Mesothelial cell of epicardium (in vitro differentiated cells): ENCODE measurements at regions not wholly inside any gene's neighbourhood (a gene's known extent, or its start where the extent isn't known, plus 50 kb on each side); places are given as distances from the start of the nearest gene placed in this dataset.
A peak's percentile ranks its signal among the peaks of the same experiment; 100 is the strongest.

Experiments used
- DNase-seq, 2 experiments: peaks; one replicate each; pipeline ENCODE4 v3.0.0; 2021; ENCODE audit warnings: low spot score in 2 of 2; ENCODE audit not compliant: unreplicated experiment in 2 of 2
- H3K27ac Mint-ChIP-seq: 2 replicates; pipeline ENCODE4 v1.8.0; 2021; ENCODE audit warnings: mixed read lengths
- H3K27me3 Mint-ChIP-seq: 2 replicates; pipeline ENCODE4 v1.8.0; 2021; ENCODE audit warnings: low read depth, mixed read lengths
- H3K36me3 Mint-ChIP-seq: 2 replicates; pipeline ENCODE4 v1.8.0; 2021; ENCODE audit warnings: mixed read lengths
- H3K4me1 Mint-ChIP-seq: 2 replicates; pipeline ENCODE4 v1.8.0; 2021; ENCODE audit warnings: mixed read lengths
- H3K4me3 Mint-ChIP-seq: 2 replicates; pipeline ENCODE4 v1.8.0; 2021; ENCODE audit warnings: mild to moderate bottlenecking, moderate library complexity, mixed read lengths
- H3K9me3 Mint-ChIP-seq: 2 replicates; pipeline ENCODE4 v1.8.0; 2021; ENCODE audit warnings: mixed read lengths
- CTCF ChIP-seq: fragments of 200-600 bp; sonication (generic); IDR thresholded peaks from one replicate; pipeline ENCODE4 v1.5.0; 2021; ENCODE audit warnings: antibody characterized with exemption; ENCODE audit not compliant: unreplicated experiment

GRCh38 chr13:53238261-53238660, 209.6 kb downstream of the OLFM4 start:
- no peak for TF ChIP-seq CTCF
- H3K36me3 Mint-ChIP-seq: no peaks in the 10 kb centered on the region
- H3K4me1 Mint-ChIP-seq: peaks cover 18% of the 10 kb centered on the region
- no peak overlapping the region for H3K27ac Mint-ChIP-seq
- peak in 1 of 2 experiments; percentile 39 for DNase-seq
- H3K4me3 Mint-ChIP-seq: no peak overlapping the region
- peaks cover 10% of the 10 kb centered on the region for H3K27me3 Mint-ChIP-seq
- H3K9me3 Mint-ChIP-seq: no peaks in the 10 kb centered on the region

DNA sequence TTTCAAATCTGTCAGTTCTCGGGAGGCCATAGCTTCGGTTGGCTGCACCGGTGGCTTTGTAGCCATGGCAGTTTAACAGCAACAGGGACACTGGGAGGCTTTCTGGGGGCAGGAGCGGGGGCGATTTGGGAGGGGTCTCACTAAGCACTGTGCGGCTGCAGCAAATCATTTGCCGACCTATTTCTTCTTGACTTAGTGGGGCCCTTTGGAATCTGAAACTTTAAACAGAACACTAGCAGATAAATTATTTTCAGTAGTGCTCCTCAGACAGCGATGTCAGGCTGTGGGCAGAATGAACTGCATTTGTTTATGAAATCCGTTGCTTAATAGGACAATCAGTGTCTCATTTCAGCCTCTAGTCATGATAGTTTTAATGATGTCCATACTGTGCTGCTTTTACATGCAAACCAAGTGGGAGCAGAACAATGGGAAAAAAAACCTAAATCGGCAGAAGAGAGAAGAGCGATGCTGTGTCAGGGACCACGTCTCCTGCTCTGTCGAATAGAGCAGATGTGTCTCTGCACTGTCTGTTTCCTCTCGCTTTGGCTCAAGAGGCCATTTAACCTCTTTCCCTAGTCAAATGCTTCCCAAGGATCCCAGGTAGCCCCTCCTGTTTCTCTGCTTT, 211.9 kb downstream of the OLFM4 start:
- no peak for DNase-seq
- Mint-ChIP-seq H3K4me1 (peaks cover 18% of the 10 kb centered on the region), H3K4me3 (no peak overlapping the region), H3K36me3 (no peaks in the 10 kb centered on the region), H3K27me3 (peaks cover 22% of the 10 kb centered on the region), H3K9me3 (no peaks in the 10 kb centered on the region), H3K27ac (no peak overlapping the region)
- TF ChIP-seq CTCF: no peak

GRCh38 chr13:53241891-53242348, 213.3 kb downstream of the OLFM4 start:
- H3K27me3 Mint-ChIP-seq: peaks cover 33% of the 10 kb centered on the region
- H3K27ac Mint-ChIP-seq: no peak overlapping the region
- H3K4me3 Mint-ChIP-seq: no peak overlapping the region
- no peak for DNase-seq
- no peaks in the 10 kb centered on the region for H3K36me3 Mint-ChIP-seq
- no peaks in the 10 kb centered on the region for H3K9me3 Mint-ChIP-seq
- no peak for TF ChIP-seq CTCF
- peaks cover 18% of the 10 kb centered on the region for H3K4me1 Mint-ChIP-seq

DNA sequence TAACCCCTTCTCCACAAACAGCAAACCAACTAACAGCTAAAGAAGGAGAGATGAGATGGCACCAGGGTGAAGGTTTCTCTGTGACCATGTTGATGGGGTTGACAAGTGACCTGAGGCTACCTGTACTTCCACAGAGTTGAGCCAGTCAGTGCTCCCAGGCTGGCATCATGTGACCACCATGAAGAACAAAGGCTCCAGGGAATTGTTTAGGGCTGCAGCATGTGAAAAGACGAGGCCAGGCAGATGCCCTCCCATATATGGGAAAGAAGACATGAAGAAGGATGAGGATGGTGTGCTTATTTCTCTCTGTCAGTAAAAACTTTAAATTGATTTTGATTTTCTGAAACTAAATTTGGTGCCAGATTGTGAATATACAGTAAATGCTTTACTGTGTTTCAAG, 220.6 kb downstream of the OLFM4 start:
- TF ChIP-seq CTCF: no peak
- Mint-ChIP-seq H3K4me3 (no peak overlapping the region), H3K36me3 (no peaks in the 10 kb centered on the region), H3K9me3 (peaks cover 4% of the 10 kb centered on the region), H3K27ac (no peak overlapping the region), H3K27me3 (peaks cover 57% of the 10 kb centered on the region), H3K4me1 (peaks cover 7% of the 10 kb centered on the region)
- DNase-seq: no peak

- Mint-ChIP-seq H3K9me3 (peaks cover 4% of the 10 kb centered on the region), H3K36me3 (no peaks in the 10 kb centered on the region), H3K4me1 (peaks cover 7% of the 10 kb centered on the region), H3K4me3 (no peak overlapping the region), H3K27ac (no peak overlapping the region), H3K27me3 (peaks cover 53% of the 10 kb centered on the region)
- no peak for DNase-seq
- peak; percentile 95 for TF ChIP-seq CTCF
These were observed 221.8 kb downstream of the OLFM4 start for GRCh38 chr13:53250272-53250875.
